ENCODE measurements at regions not wholly inside any gene's neighbourhood (a gene's known extent, or its start where the extent isn't known, plus 50 kb on each side); places are given as distances from the start of the nearest gene placed in this dataset.
"Not testable (repeated sequence)": the region's sequence is repeated elsewhere in the genome, so short reads cannot be mapped to it uniquely, and the experiment has no call there.

- peak overlapping the region; percentile 48 to 62 (median 52) for H3K4me3 Mint-ChIP-seq
- POLR2A ChIA-PET; H3K36me3 Mint-ChIP-seq; H3K4me1 ChIP-seq (ENCODE audit: control insufficient read depth in 1 of 2, extremely low read depth in 1 of 2, insufficient read depth in 2 of 2, low read length in 2 of 2); H3K4me3 ChIP-seq (ENCODE audit: control insufficient read depth in 1 of 2, extremely low read depth in 1 of 2, low read length in 1 of 2); H3K4me1 Mint-ChIP-seq; H3K27ac Mint-ChIP-seq; H3K36me3 ChIP-seq (ENCODE audit: control insufficient read depth in 2 of 2, extremely low read depth in 1 of 2, insufficient read depth in 1 of 2, low read length in 1 of 2); H3K9me3 Mint-ChIP-seq; ATAC-seq (replicated peaks in 1 of 4); H3K27ac ChIP-seq (ENCODE audit: low read length); H3K27me3 ChIP-seq (replicated peaks in 1 of 2; ENCODE audit: control insufficient read depth in 2 of 2, extremely low read depth in 1 of 2, insufficient read depth in 2 of 2, low read length in 1 of 2); H3K9me3 ChIP-seq; H3K27me3 Mint-ChIP-seq; DNase-seq; CTCF ChIA-PET: not testable (repeated sequence)
- WGBS (ENCODE audit: insufficient coverage): 63% methylated on average over 23 of the region's 30 CpGs
Measured at GRCh38 chr2:190760353-190761150, 111.7 kb downstream of the NAB1 start.

- DNase-seq; CTCF ChIA-PET; H3K4me3 ChIP-seq (ENCODE audit: control insufficient read depth in 1 of 2, extremely low read depth in 1 of 2, low read length in 1 of 2); POLR2A ChIA-PET; H3K27ac ChIP-seq (ENCODE audit: low read length); H3K27me3 ChIP-seq (replicated peaks in 1 of 2; ENCODE audit: control insufficient read depth in 2 of 2, extremely low read depth in 1 of 2, insufficient read depth in 2 of 2, low read length in 1 of 2); H3K9me3 ChIP-seq; H3K27ac Mint-ChIP-seq; H3K9me3 Mint-ChIP-seq; ATAC-seq (replicated peaks in 1 of 4); H3K4me1 Mint-ChIP-seq; H3K36me3 ChIP-seq (ENCODE audit: control insufficient read depth in 2 of 2, extremely low read depth in 1 of 2, insufficient read depth in 1 of 2, low read length in 1 of 2); H3K4me1 ChIP-seq (ENCODE audit: control insufficient read depth in 1 of 2, extremely low read depth in 1 of 2, insufficient read depth in 2 of 2, low read length in 2 of 2); H3K27me3 Mint-ChIP-seq; H3K36me3 Mint-ChIP-seq: not testable (repeated sequence)
- H3K4me3 Mint-ChIP-seq: peak overlapping the region; percentile 7 to 62 (median 28)
- WGBS (ENCODE audit: insufficient coverage): no CpG with 5 or more reads among the region's 28 CpGs
Measured at GRCh38 chr2:190761216-190761615, 112.3 kb downstream of the NAB1 start.

- no peak overlapping the region for H3K4me3 Mint-ChIP-seq
- Histone ChIP-seq H3K36me3 (ENCODE audit: control insufficient read depth in 2 of 2, extremely low read depth in 1 of 2, insufficient read depth in 1 of 2, low read length in 1 of 2) (no peaks in the 10 kb centered on the region), H3K9me3 (no peaks in the 10 kb centered on the region), H3K4me3 (ENCODE audit: control insufficient read depth in 1 of 2, extremely low read depth in 1 of 2, low read length in 1 of 2) (no peak overlapping the region), H3K4me1 (ENCODE audit: control insufficient read depth in 1 of 2, extremely low read depth in 1 of 2, insufficient read depth in 2 of 2, low read length in 2 of 2) (no peaks in the 10 kb centered on the region), H3K27ac (ENCODE audit: low read length) (no peak overlapping the region), H3K27me3 (replicated peaks in 1 of 2; ENCODE audit: control insufficient read depth in 2 of 2, extremely low read depth in 1 of 2, insufficient read depth in 2 of 2, low read length in 1 of 2) (no peaks in the 10 kb centered on the region)
- H3K27me3 Mint-ChIP-seq: peaks cover 0 to 3% of the 10 kb centered on the region in 2 donors
- ChIA-PET CTCF (no interaction called here), POLR2A (interaction anchor here in 1 of 2 donors (0.6 kb wide), 3 partner anchors 21 to 1081 kb away, joined by 3 to 6 read pairs (median 5); no protein-coding TSS in a partner anchor)
- H3K4me1 Mint-ChIP-seq: peaks cover 4 to 6% (median 5%) of the 10 kb centered on the region in 3 donors
- no peak for DNase-seq
- ATAC-seq (replicated peaks in 1 of 4): no peak
- H3K36me3 Mint-ChIP-seq: no peaks in the 10 kb centered on the region
- WGBS (ENCODE audit: insufficient coverage): 100% methylated on average over 1 of the region's 1 CpG
- H3K9me3 Mint-ChIP-seq: no peaks in the 10 kb centered on the region
- no peak overlapping the region for H3K27ac Mint-ChIP-seq
Measured at GRCh38 chr2:190762566-190762965, 113.7 kb downstream of the NAB1 start.

- ChIA-PET POLR2A (interaction anchor here in 1 of 2 donors (0.6 kb wide), 1 partner anchor 22 kb away, joined by 5 read pairs; no protein-coding TSS in a partner anchor), CTCF (no interaction called here)
- Mint-ChIP-seq H3K27ac (no peak overlapping the region), H3K36me3 (no peaks in the 10 kb centered on the region), H3K9me3 (no peaks in the 10 kb centered on the region), H3K4me1 (peaks cover 4 to 6% (median 5%) of the 10 kb centered on the region in 3 donors), H3K4me3 (no peak overlapping the region), H3K27me3 (peaks cover 0 to 3% of the 10 kb centered on the region in 2 donors)
- Histone ChIP-seq H3K36me3 (ENCODE audit: control insufficient read depth in 2 of 2, extremely low read depth in 1 of 2, insufficient read depth in 1 of 2, low read length in 1 of 2) (no peaks in the 10 kb centered on the region), H3K4me3 (ENCODE audit: control insufficient read depth in 1 of 2, extremely low read depth in 1 of 2, low read length in 1 of 2) (no peak overlapping the region), H3K4me1 (ENCODE audit: control insufficient read depth in 1 of 2, extremely low read depth in 1 of 2, insufficient read depth in 2 of 2, low read length in 2 of 2) (no peaks in the 10 kb centered on the region), H3K9me3 (no peaks in the 10 kb centered on the region), H3K27me3 (replicated peaks in 1 of 2; ENCODE audit: control insufficient read depth in 2 of 2, extremely low read depth in 1 of 2, insufficient read depth in 2 of 2, low read length in 1 of 2) (no peaks in the 10 kb centered on the region), H3K27ac (ENCODE audit: low read length) (no peak overlapping the region)
- DNase-seq: no peak
- ATAC-seq (replicated peaks in 1 of 4): no peak
Measured at GRCh38 chr2:190763100-190763499, 114.2 kb downstream of the NAB1 start.

- 25% methylated on average over 2 of the region's 2 CpGs for WGBS (ENCODE audit: insufficient coverage)
- ATAC-seq (replicated peaks in 1 of 4) (peak in 1 of 4 experiments; percentile 53), DNase-seq (no peak)
- no peak overlapping the region for H3K4me3 Mint-ChIP-seq
- no peaks in the 10 kb centered on the region for H3K36me3 Mint-ChIP-seq
- H3K9me3 ChIP-seq: no peaks in the 10 kb centered on the region
- no peak overlapping the region for H3K4me3 ChIP-seq (ENCODE audit: control insufficient read depth in 1 of 2, extremely low read depth in 1 of 2, low read length in 1 of 2)
- H3K27ac ChIP-seq (ENCODE audit: low read length): no peak overlapping the region
- no peaks in the 10 kb centered on the region for H3K9me3 Mint-ChIP-seq
- peaks cover 0 to 3% of the 10 kb centered on the region in 2 donors for H3K27me3 Mint-ChIP-seq
- ChIA-PET CTCF (no interaction called here), POLR2A (interaction anchor here in 1 of 2 donors (0.5 kb wide), 1 partner anchor 314 kb away, joined by 3 read pairs; no protein-coding TSS in a partner anchor)
- H3K4me1 Mint-ChIP-seq: peaks cover 4 to 6% (median 5%) of the 10 kb centered on the region in 3 donors
- no peak overlapping the region for H3K27ac Mint-ChIP-seq
- H3K4me1 ChIP-seq (ENCODE audit: control insufficient read depth in 1 of 2, extremely low read depth in 1 of 2, insufficient read depth in 2 of 2, low read length in 2 of 2): no peaks in the 10 kb centered on the region
- H3K36me3 ChIP-seq (ENCODE audit: control insufficient read depth in 2 of 2, extremely low read depth in 1 of 2, insufficient read depth in 1 of 2, low read length in 1 of 2): no peaks in the 10 kb centered on the region
- H3K27me3 ChIP-seq (replicated peaks in 1 of 2; ENCODE audit: control insufficient read depth in 2 of 2, extremely low read depth in 1 of 2, insufficient read depth in 2 of 2, low read length in 1 of 2): no peaks in the 10 kb centered on the region
Measured at GRCh38 chr2:190763901-190764514, 115.1 kb downstream of the NAB1 start.

GRCh38 chr2:190765386-190766173, 115.0 kb upstream of the GLS start:
- 94% methylated on average over 3 of the region's 7 CpGs for WGBS (ENCODE audit: insufficient coverage)
- H3K36me3 ChIP-seq (ENCODE audit: control insufficient read depth in 2 of 2, extremely low read depth in 1 of 2, insufficient read depth in 1 of 2, low read length in 1 of 2): no peaks in the 10 kb centered on the region
- Mint-ChIP-seq H3K36me3 (no peaks in the 10 kb centered on the region), H3K4me3 (no peak overlapping the region), H3K4me1 (peaks cover 0 to 5% (median 4%) of the 10 kb centered on the region in 3 donors), H3K27me3 (peaks cover 0 to 3% of the 10 kb centered on the region in 2 donors), H3K9me3 (no peaks in the 10 kb centered on the region), H3K27ac (no peak overlapping the region)
- no peak overlapping the region for H3K4me3 ChIP-seq (ENCODE audit: control insufficient read depth in 1 of 2, extremely low read depth in 1 of 2, low read length in 1 of 2)
- DNase-seq (no peak), ATAC-seq (replicated peaks in 1 of 4) (no peak)
- H3K27ac ChIP-seq (ENCODE audit: low read length): no peak overlapping the region
- ChIA-PET POLR2A (no interaction called here), CTCF (no interaction called here)
- no peaks in the 10 kb centered on the region for H3K9me3 ChIP-seq
- H3K4me1 ChIP-seq (ENCODE audit: control insufficient read depth in 1 of 2, extremely low read depth in 1 of 2, insufficient read depth in 2 of 2, low read length in 2 of 2): no peaks in the 10 kb centered on the region
- no peaks in the 10 kb centered on the region for H3K27me3 ChIP-seq (replicated peaks in 1 of 2; ENCODE audit: control insufficient read depth in 2 of 2, extremely low read depth in 1 of 2, insufficient read depth in 2 of 2, low read length in 1 of 2)
